ENCODE measurements at regions not wholly inside any gene's neighbourhood (a gene's known extent, or its start where the extent isn't known, plus 50 kb on each side); places are given as distances from the start of the nearest gene placed in this dataset.

DNA sequence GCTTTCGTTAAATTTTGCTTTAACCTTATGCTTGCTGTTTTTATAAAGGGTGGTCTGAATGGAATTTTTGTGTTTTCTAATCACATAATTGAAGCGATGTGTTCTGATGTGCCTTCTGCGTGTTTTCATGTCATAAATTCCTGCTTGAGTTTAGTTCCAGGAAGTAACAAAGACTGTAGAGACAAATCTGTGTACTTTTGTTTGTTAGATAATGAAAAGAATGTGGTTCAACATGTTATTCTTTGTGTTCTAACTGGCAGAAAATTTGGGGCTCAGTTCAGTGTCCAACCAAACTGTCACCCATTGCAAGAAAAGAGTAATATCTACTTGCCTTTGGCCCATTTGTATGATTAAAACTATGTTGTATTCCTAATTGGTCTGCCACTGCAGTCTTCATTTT, 324.0 kb downstream of the DIPK2A start:
- no peak for DNase-seq (ENCODE audit: low read depth)

DNA sequence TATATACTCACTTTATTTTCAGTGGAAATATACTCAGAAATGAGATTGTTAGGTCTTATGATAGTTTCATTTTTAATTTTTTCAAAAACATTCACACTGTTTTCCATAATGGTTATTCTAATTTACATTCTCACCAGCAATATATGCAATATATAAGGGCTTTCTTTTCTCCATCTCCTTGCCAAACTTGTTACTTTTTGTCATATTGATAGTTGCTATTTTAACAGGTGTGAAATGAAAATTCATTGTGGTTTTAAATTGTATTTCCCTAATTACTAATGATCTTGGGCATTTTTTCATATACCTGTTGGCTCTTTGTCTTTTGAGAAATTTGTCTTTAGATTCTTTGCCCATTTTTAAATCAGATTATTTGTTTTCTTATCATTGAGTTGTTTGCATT, 325.2 kb downstream of the DIPK2A start:
- DNase-seq (ENCODE audit: low read depth), result no peak

GRCh38 chr3:144301863-144302262, 330.2 kb downstream of the DIPK2A start:
- DNase-seq (ENCODE audit: low read depth), result no peak

DNA sequence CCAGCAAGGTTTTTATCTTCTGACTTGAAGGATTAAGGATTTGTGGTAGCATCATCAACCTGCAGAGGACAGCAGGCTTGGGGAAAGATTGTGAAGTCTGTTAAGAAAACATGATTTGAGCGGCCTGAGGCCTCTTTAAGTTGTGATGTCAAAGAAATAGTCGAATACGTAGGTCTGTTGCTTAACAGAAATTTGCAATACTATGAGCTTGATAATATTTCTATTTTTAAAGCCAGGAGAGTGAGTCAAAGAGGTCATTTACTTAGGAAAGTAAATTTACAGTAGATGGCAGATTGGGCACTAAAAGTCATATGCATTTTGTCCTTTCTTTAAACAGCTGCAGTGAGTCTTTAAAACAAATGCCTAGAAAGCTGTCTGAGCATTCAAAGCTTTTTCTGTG, 336.3 kb downstream of the DIPK2A start:
- no peak for DNase-seq (ENCODE audit: low read depth)

GRCh38 chr3:144308396-144308795, 336.8 kb downstream of the DIPK2A start:
- no peak for DNase-seq (ENCODE audit: low read depth)

- no peak for DNase-seq (ENCODE audit: low read depth)
These were observed 341.1 kb downstream of the DIPK2A start for GRCh38 chr3:144312702-144313101.

DNA sequence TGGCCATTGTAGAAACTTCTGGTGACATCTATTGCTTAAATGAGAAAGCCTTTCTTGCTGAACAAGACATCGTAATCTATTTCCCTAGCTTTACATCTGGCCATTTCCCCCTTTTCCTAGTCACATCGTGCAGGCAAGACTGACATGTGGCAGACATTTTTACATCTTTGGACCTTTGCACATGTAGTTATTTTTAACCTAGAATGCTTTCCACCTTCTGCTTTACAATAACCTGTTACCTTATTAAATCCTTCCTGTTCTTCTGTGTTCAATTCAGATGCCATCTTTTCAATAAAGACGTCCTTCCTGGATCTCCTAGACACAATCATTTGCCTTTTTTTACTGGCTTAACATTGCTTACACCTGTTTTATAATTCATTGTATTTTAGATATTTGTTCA, 343.3 kb downstream of the DIPK2A start:
- no peak for DNase-seq (ENCODE audit: low read depth)

DNA sequence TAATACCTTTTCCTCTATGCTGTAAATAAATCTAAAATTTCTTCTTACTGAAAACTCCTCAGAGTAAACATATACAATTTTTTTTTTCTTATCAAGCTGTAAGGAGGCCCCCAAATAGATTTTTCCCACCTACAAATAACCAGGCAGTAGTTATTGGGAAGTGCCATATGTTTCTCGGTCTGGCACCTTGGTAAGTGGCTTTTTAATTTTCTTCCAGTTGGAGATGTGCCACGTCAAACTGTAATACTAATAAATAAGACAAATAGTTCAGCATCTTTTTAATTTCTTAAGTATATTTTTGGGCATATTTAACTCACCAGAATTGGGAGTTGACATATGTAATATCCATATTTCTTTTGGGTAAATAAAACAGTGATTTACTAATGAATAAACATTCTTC, 346.3 kb downstream of the DIPK2A start:
- no peak for DNase-seq (ENCODE audit: low read depth)

DNA sequence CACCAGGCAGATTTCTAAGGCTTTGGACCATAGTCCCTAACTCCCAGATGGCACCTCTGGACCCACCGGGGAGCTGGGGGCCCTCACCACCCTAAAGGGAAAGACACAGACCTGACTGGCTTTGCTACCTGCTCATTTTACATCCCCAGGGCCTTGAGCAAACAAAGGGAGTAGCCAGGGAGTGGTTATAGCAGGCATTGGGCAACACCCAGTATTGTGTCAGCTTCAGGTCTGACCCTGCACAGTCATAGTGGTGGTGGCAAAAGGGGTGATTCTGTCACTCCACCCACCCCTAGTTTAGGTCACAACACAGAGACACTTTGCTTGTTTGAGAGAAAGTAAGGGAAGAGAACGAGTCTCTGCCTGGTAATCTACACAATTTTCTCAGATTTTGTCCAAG, 352.5 kb downstream of the DIPK2A start:
- DNase-seq (ENCODE audit: low read depth), result peak; percentile 26

DNA sequence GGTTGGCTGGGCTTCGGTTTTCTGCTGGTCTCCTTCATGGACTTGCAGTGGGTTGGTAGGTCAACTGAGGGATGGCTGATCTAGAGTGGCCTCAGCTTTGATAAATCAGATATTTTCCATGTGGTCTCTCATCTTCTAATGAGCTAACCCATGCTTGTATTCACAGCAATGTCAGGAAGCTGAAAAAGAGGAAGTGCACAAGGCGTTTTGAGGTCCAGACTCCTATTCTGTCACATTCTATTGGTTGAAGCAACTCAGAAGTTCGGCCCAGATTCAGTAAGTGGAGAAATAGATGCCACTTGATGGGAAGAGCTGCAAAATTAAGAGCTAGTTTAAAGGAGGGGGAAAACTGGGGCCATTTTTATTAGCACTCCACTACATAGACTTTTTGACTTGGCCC, 361.2 kb downstream of the DIPK2A start:
- no peak for DNase-seq (ENCODE audit: low read depth)

DNA sequence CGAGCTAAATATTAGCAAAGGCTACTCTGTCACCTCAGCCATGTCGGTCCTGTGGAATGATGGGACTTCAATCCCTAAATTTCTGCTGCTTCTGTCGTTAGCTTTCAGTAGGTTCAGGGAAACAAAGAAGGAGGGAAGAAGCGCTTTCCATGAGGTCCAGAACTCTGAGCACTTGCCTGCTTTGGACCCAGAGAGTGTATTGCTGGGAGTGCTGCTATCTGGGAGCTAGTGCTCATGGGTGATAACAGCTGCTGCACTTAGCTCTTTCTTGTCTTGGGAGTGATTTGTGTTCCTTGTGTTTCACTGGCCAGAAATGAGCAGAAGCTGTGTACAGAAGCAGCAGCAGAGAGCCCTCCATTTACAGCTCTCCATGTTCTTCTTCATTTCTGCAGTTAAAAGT, 369.8 kb downstream of the DIPK2A start:
- no peak for DNase-seq (ENCODE audit: low read depth)

- no peak for DNase-seq (ENCODE audit: low read depth)
These were observed 371.7 kb downstream of the DIPK2A start for GRCh38 chr3:144343343-144343742.

DNA sequence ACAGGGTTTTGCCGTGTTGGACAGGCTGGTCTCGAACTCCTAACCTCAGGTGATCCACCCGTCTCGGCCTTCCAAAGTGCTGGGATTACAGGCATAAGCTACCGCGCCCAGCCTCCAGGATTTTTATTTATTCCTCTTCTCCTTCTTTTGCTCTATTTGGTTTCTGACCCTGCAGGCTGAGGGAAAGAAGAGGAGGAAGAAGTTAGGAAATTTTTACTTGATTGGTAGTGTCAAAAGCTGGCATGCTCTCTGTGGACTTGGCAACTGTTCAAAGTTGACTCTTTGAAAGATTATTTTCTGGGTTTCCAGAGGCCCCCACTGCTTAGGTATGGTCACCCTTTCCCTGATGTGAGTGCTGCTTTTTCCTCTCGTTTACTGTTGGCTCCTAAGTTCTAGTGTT, 372.2 kb downstream of the DIPK2A start:
- no peak for DNase-seq (ENCODE audit: low read depth)

- DNase-seq (ENCODE audit: low read depth), result no peak
These were observed 373.4 kb downstream of the DIPK2A start for GRCh38 chr3:144344925-144345548.

DNA sequence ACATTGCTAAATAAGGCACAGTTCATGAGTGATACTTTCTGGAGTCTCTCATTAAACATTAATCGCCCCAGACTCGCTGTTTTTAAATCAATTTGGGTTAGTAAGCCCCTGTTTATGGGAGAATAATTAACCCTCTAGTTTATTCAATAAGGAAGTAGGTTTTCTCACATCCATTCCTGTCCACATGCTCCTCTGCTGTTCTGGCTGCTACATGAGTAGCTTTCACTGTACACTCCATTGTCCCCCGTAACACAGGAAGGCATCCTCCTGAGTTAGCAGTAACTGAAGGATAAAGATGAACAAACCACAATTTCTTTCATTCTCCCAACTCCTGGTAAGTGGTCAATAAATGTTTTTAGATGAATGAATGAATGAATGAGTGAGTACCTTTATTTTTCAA, 378.5 kb downstream of the DIPK2A start:
- peak; percentile 67 for DNase-seq (ENCODE audit: low read depth)

DNA sequence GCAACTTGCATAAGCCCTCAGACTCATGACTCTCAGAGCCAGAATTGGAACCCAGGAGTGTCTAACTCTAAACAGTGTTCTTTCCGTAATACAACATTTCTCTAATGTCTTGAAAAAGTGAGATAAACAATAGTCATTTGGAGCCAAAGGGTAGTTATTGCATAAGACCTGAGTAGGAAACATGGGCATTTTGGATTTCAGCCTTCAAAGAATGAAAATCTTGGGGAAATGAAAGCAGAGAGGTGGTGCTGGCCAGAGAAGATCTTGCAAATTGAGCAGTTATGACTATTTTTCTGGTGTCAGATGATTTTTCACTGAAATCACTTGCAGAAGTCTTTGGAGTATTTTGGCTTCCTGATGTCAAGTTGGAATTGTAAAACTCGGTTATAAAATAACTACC, 379.4 kb downstream of the DIPK2A start:
- no peak for DNase-seq (ENCODE audit: low read depth)

DNA sequence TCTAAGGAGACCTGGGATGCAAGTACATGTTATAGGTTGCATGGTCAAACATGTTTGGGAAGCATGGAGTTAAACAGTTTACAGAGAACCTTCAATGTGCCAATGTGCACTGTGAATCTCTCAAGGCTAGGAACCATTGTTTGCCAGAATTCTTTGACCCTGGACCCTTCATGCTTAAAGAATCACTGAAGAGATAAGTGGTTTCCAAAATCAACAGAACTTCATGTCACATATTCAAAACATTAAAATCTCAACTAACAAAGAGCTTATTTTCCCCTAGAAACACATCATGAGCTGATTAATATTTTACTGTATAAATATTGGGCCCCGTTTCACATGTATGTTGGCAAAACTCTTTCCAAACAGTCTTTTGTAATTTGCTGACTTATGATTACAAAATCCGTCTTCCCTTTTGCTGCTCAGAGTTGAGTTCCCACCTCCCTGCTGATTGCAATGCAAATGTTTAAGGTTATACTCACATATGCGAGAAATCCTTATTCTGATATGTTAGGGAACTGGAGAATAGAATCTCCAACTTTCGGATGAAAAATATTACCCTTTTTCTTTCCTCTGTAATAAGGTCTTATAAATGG, 380.2 kb downstream of the DIPK2A start:
- no peak for DNase-seq (ENCODE audit: low read depth)

GRCh38 chr3:144358191-144358590, 386.6 kb downstream of the DIPK2A start:
- DNase-seq (ENCODE audit: low read depth), result peak; percentile 32

GRCh38 chr3:144361002-144361401, 389.4 kb downstream of the DIPK2A start:
- peak; percentile 66 for DNase-seq (ENCODE audit: low read depth)

- peak; percentile 54 for DNase-seq (ENCODE audit: low read depth)
These were observed 390.5 kb downstream of the DIPK2A start for GRCh38 chr3:144362126-144362525.

GRCh38 chr3:144363856-144364255, 392.2 kb downstream of the DIPK2A start:
- no peak for DNase-seq (ENCODE audit: low read depth)

GRCh38 chr3:144364737-144365136, 393.1 kb downstream of the DIPK2A start:
- no peak for DNase-seq (ENCODE audit: low read depth)

GRCh38 chr3:144369129-144369879, 397.7 kb downstream of the DIPK2A start:
- no peak for DNase-seq (ENCODE audit: low read depth)
